ENCODE measurements at regions not wholly inside any gene's neighbourhood (a gene's known extent, or its start where the extent isn't known, plus 50 kb on each side); places are given as distances from the start of the nearest gene placed in this dataset.

DNA sequence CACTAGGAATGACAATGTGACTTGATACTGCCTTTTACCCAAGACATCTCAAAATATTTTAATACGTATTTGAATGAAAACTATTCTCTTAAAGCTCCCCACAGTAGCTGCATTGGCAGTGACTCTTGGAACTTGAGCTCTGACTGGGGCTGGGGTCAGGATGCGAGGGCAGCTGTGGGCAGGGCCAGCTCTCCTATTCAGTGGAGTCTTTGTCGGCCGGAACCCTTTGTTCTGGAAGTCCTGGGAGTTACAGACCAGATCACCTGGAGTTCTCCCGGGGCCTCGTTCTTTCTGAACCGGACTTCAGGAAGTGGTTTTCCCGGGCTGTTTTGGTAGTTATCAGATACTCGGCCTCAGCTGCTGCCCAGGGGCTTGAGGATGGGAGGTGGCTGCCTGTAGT is 84.9 kb downstream of the NPIPB11 start:
- Histone ChIP-seq H3K4ac (ENCODE audit: low read depth, low read length) (peak overlapping the region; percentile 65; the same call in 1 of the 2 replicates), H2BK20ac (ENCODE audit: low read depth, low read length) (peak overlapping the region; percentile 70), H3K4me2 (ENCODE audit: low read depth, low read length) (no peak overlapping the region), H2BK15ac (ENCODE audit: low read depth, low read length) (peak overlapping the region; percentile 87; the same call in 1 of the 3 replicates), H3K23ac (ENCODE audit: low read depth, low read length) (no peak overlapping the region), H2BK5ac (ENCODE audit: low read depth, low read length, poor library complexity, severe bottlenecking) (no peak overlapping the region), H3K36me3 (ENCODE audit: control insufficient read depth, insufficient read depth, low read length) (peaks cover 1% of the 10 kb centered on the region; the same call in 1 of the 2 replicates), H3K14ac (replicated peaks; ENCODE audit: low read depth, low read length) (peak overlapping the region; percentile 32; the same call in 1 of the 2 replicates), H3K18ac (ENCODE audit: low read depth, low read length) (no peak overlapping the region; the same call in 1 of the 2 replicates), H3K27ac (ENCODE audit: insufficient read depth, low read length) (no peak overlapping the region), H3K9me3 (ENCODE audit: control insufficient read depth, insufficient read depth, low read length) (no peaks in the 10 kb centered on the region), H4K8ac (ENCODE audit: low read depth in 2 of 2, low read length in 2 of 2) (peak overlapping the region in 1 of 2 experiments; percentile 65; a peak in 1 of 4 replicates), H4K5ac (ENCODE audit: low read depth, low read length) (peak overlapping the region; percentile 5; the same call in 1 of the 2 replicates), H3K4me3 (ENCODE audit: insufficient read depth, low read depth, low read length) (no peak overlapping the region), H3K9me1 (ENCODE audit: insufficient read depth, low read length) (peaks cover 11% of the 10 kb centered on the region), H4K91ac (ENCODE audit: insufficient read depth, low read depth, low read length) (peak overlapping the region; percentile 81), H2AK5ac (ENCODE audit: low read depth, low read length) (peak overlapping the region; percentile 67), H3K4me1 (ENCODE audit: control insufficient read depth, insufficient read depth, low read length) (peaks cover 20% of the 10 kb centered on the region; the same call in 1 of the 2 replicates), H2AFZ (replicated peaks; ENCODE audit: low read length, poor library complexity) (no peak overlapping the region), H4K20me1 (ENCODE audit: insufficient read depth, low read length) (no peaks in the 10 kb centered on the region), H3K27me3 (ENCODE audit: control insufficient read depth, insufficient read depth, low read length) (no peaks in the 10 kb centered on the region), H2BK120ac (ENCODE audit: low read depth, low read length) (peak overlapping the region; percentile 47), H3K9ac (ENCODE audit: low read depth, low read length) (no peak overlapping the region), H3K56ac (ENCODE audit: extremely low read depth, insufficient read depth, low read length) (no peak overlapping the region), H3K79me1 (ENCODE audit: low read depth in 1 of 2, low read length in 2 of 2) (peaks cover 0 to 5% of the 10 kb centered on the region in 2 experiments; a peak in 1 of 4 replicates), H2AK9ac (replicated peaks; ENCODE audit: low read depth, low read length, poor library complexity) (no peak overlapping the region)
- TF ChIP-seq MAFK (IDR thresholded peaks at IDR 0.05; ENCODE audit: low read depth, low read length) (no peak), MXI1 (IDR thresholded peaks at IDR 0.05; ENCODE audit: borderline replicate concordance, low read depth, low read length) (no peak), MAZ (IDR thresholded peaks at IDR 0.05; ENCODE audit: borderline replicate concordance, low read depth, low read length) (no peak), RFX5 (IDR thresholded peaks at IDR 0.05; ENCODE audit: low read depth, low read length) (no peak)
- no CpG with 5 or more reads among the region's 9 CpGs for WGBS, 2 experiments (ENCODE audit: extremely low coverage in 2 of 2, insufficient read length in 1 of 2)
- DNase-seq, result no peak
- in situ Hi-C loops (cut with MboI; ENCODE audit: low sequenced_read_pairs) (no loop called here), intact Hi-C loops (cut with micrococcal nuclease) (no loop called here), dilution Hi-C loops (cut with HindIII; ENCODE audit: low sequenced_read_pairs, unreplicated experiment) (no loop called here)
- ATAC-seq (ENCODE audit: low read depth), result no peak
- ChIA-PET CTCF (no interaction called here), POLR2A (ENCODE audit: unreplicated experiment) (no interaction called here)
- no TSS peak for BruUV-seq (replicated peaks)

Data from IMR-90 (cell line).